Retinal pigment epithelial cell (primary cell): ENCODE measurements at regions not wholly inside any gene's neighbourhood (a gene's known extent, or its start where the extent isn't known, plus 50 kb on each side); places are given as distances from the start of the nearest gene placed in this dataset.
A peak's percentile ranks its signal among the peaks of the same experiment; 100 is the strongest.

ENCODE experiments used
- DNase-seq: peaks from one replicate; pipeline ENCODE4 v3.0.0-alpha.2; 2010; ENCODE audit warnings: low read depth
- H3K4me3 ChIP-seq: 2 replicates; pipeline ENCODE4 v1.5.1; 2011; ENCODE audit warnings: mild to moderate bottlenecking, low read length, control low read depth, moderate library complexity
- CTCF ChIP-seq: conservative IDR thresholded peaks from 2 replicates; pipeline ENCODE4 v1.5.1; 2011; ENCODE audit warnings: low read depth, low read length, control low read depth, inconsistent platforms

GRCh38 chr13:67577361-67577760, 347.2 kb upstream of the PCDH9 start:
- no peak for TF ChIP-seq CTCF

DNA sequence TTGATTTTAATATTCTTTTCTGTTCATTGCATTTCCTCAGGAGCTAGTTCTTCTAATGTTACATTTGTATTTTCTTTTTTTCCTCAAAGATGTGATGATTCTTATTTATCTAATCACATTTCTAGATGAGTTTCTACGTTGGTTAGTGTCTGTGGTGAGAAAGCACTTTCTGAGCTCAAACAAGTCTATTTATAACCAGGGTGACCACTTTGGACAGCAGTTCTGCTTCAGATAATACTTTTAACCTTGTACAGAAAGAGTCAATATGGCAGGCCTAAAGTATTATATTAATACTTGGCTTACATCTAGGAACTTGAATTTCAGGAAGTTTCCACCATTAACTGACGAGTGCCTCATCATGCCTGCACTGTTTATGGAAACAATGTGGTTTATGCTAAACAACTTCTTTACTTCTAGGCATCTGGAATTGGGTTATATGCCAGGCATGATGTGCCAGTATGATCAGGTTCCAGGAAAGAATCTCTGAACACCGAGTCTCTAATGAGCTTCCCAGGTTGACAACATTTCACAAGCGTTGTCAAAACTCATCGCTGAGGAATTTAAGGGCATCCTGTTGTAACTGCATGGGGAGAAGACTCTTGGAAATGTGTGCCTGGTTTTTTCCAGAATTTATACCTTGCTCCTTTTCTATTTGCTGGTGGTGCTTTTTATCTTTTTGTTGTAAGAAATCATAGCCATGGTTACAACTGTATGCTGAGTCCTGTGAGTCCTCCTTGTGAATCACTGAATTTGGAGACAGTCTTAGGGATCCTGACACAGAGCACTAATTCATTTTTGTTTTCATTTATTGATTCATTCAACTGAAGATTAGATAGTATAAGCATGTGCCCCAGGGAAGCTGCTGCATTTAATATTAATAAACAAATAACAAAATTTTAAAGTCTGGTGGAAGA, 344.4 kb upstream of the PCDH9 start:
- DNase-seq = peak; percentile 51
- H3K4me3 ChIP-seq = no peak overlapping the region
- TF ChIP-seq CTCF = no peak

More at GRCh38 chr13:67577361-67577760, 347.2 kb upstream of the PCDH9 start:
- DNase-seq = no peak
- H3K4me3 ChIP-seq = no peak overlapping the region

GRCh38 chr13:67568205-67568604, 338.1 kb upstream of the PCDH9 start:
- no peak for DNase-seq
- no peak for TF ChIP-seq CTCF

DNA sequence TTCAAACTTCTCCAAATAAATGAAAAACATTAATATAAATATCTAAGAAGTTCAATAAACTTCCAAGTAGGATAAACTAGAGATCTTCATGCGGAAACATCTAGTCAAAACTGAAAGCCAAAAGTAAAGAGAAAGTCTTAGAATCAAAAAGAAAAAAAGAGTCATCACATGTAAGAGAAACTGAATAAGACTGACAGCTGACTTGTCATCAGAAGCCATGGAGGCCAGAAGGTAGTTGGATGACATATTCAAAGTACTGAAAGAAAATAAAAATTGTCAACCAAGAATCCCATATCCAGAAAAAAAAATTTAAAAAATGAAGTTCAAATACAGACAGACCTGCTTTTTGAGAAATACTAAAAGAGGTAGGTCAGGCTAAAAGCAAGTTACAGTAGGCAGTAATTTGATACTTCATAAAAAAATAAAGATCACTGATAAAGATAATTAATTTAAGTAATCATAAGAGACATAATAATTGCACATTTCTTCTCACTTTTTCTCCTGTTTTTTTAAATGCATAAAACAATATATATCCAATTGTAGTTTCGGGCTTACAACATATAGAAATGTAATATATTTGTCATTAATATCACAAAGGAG, 327.6 kb upstream of the PCDH9 start:
- DNase-seq = no peak
- TF ChIP-seq CTCF = no peak
- H3K4me3 ChIP-seq = no peak overlapping the region

More at GRCh38 chr13:67568205-67568604, 338.1 kb upstream of the PCDH9 start:
- no peak overlapping the region for H3K4me3 ChIP-seq

DNA sequence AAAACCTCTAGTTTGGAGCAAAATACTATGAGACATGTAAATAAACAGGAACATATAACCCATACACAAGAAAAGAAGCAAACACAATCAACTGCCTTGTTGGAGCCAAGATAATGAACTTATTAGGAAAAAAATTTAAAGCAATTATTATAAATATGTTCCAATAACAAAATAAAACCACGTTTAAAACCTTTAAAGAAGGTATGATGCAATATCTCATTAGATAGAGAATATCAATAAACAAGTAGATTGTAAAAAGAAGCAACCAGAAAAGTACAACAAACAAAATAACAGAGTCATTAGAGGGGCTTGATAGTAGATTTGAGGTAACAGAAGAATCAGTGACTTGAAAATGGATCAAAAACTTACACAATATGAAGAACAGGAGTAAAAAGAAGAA, 327.0 kb upstream of the PCDH9 start:
- no peak overlapping the region for H3K4me3 ChIP-seq
- TF ChIP-seq CTCF = no peak
- DNase-seq = no peak

DNA sequence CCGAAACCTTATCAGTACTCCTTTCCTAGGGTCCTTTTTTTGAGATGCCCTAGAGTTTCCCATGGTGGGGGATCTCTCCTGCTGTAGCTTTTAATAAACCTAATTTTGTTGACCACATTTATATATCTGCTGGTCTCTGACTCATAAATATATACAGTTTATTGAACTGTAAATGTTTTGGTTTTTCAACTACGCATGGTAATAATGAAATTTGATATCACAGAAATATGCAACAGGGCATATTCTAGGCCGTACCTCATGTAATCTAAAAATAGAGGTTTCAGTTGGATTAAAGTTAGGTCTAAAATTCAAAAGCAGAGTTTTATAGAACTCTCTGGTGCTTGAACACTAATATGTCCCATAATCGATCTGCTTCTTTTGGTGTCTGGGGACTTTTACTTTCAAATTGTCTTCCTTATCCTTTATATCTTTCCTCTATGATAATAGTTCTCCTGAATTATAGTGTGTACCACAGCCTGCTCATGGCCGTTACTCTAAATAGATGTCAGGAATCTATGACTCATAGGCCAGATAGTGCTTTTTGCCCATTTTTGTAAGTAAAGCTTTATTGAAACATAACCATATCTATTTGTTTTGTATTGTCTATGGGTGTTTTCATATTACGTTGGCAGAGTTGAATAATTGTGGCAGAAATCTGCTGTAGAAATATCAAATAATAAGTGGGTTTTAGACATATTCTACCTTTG, 324.8 kb upstream of the PCDH9 start:
- TF ChIP-seq CTCF = no peak
- no peak overlapping the region for H3K4me3 ChIP-seq

More for the DNA sequence above, 324.8 kb upstream of the PCDH9 start:
- no peak for DNase-seq
